GM18951 (cell line): ENCODE measurements at regions not wholly inside any gene's neighbourhood (a gene's known extent, or its start where the extent isn't known, plus 50 kb on each side); places are given as distances from the start of the nearest gene placed in this dataset.

Source experiments
- POLR2A ChIP-seq: IDR thresholded peaks from 4 replicates; pipeline ENCODE4 v1.6.1; 2011; ENCODE audit warnings: mild to moderate bottlenecking; ENCODE audit not compliant: insufficient read length, insufficient read depth; ENCODE audit errors: extremely low read depth
- in situ Hi-C: fragments of 300-500 bp; cut with MboI; formaldehyde crosslinking; loops from one replicate; pipeline ENCODE4 v1.12.0; 2022; ENCODE audit warnings: low sequenced_read_pairs, mixed read lengths, inconsistent platforms; ENCODE audit not compliant: unreplicated experiment

DNA sequence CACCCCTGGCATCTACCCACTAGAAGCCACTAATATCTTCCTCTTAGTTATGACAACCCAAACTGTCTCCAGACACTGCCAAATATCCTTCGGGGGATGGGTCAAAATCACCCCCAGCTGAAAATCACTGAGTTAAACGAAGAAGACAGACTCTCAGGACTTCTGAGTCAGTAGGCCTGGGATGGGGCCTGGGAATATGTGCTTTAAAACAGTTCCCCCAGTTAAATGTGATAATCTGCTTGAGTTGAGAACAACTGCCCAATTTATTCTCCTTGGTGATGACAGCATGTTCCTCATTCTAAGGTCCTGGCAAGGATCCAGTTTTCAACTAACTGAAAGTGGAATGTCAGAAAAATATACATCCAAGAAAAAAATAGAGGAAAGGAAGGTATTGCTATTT lies 52.4 kb downstream of the CBLL2 start:
- in situ Hi-C loops, result no loop called here
- TF ChIP-seq POLR2A, result no peak

- in situ Hi-C loops, result no loop called here
- TF ChIP-seq POLR2A, result no peak
Measured at GRCh38 chrX:22329783-22330182, 57.1 kb downstream of the CBLL2 start.

DNA sequence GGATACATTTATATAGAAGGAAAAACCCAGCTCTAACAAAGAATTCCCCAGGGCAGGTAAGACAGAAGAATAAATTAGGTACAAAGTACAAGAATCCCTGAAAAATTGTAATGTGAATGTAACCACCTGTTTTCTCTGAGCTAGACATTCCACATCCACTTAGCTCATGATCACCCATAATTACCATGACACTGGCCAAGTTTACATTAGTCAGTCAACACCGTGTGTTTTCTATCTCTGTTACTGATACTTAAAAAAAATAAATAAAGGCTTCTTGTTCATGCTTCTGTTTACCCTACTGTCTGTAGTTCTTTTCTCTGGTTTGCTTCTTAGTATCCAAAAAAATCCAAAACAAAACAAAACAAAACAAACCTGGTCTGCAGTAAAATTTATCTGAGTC lies 66.0 kb downstream of the CBLL2 start:
- in situ Hi-C loops, result no loop called here
- TF ChIP-seq POLR2A, result no peak

DNA sequence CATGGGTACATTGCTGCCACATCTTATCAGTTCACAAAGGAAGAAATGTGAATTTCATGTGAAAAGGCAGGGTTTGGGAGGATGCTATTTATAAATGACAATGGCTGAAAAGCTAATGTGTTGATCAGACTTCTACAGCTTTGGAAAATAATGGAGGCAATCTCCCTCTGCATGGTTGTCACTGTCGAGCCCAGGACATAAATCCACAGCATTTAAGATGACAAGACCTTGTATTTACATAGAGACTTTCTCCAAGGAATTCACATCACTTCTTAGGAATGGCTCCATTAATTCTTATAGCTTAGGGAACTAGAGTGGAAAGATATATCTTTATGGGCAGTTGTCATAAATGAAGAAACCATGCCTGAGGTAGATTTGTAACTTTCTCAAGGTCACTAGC lies 66.7 kb downstream of the CBLL2 start:
- TF ChIP-seq POLR2A, result no peak
- in situ Hi-C loops, result no loop called here

- no peak for TF ChIP-seq POLR2A
- in situ Hi-C loops, result no loop called here
Measured at GRCh38 chrX:22340022-22340616, 67.4 kb downstream of the CBLL2 start.

GRCh38 chrX:22343192-22343591 lies 70.5 kb downstream of the CBLL2 start:
- no peak for TF ChIP-seq POLR2A
- in situ Hi-C loops, result no loop called here

DNA sequence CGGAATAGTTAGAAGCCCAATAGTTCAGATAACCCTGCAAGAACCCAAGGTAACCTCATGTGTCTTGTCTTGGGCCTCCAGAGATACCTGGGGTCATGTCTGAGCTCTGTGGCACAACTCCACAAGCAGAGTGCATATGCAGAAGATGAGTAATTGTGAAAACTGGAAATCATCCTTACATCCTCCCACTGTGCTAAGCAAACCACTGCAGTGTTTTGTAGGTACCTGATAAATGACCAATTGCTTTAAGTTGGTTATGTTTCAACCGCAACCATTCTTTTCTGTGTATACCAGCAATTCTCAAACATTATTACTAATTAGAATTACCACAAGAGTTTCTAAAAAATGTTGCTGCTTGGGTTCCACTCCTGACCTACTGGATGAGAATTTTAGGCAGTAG lies 73.2 kb downstream of the CBLL2 start:
- in situ Hi-C loops, result no loop called here
- no peak for TF ChIP-seq POLR2A

- no peak for TF ChIP-seq POLR2A
- in situ Hi-C loops, result no loop called here
Measured at GRCh38 chrX:22347491-22347890, 74.8 kb downstream of the CBLL2 start.

- in situ Hi-C loops, result no loop called here
- no peak for TF ChIP-seq POLR2A
Measured at GRCh38 chrX:22349116-22349515, 76.4 kb downstream of the CBLL2 start.

- in situ Hi-C loops, result no loop called here
- no peak for TF ChIP-seq POLR2A
Measured at GRCh38 chrX:22351076-22351475, 78.4 kb downstream of the CBLL2 start.

GRCh38 chrX:22351966-22352365 lies 79.3 kb downstream of the CBLL2 start:
- in situ Hi-C loops, result no loop called here
- TF ChIP-seq POLR2A, result no peak

DNA sequence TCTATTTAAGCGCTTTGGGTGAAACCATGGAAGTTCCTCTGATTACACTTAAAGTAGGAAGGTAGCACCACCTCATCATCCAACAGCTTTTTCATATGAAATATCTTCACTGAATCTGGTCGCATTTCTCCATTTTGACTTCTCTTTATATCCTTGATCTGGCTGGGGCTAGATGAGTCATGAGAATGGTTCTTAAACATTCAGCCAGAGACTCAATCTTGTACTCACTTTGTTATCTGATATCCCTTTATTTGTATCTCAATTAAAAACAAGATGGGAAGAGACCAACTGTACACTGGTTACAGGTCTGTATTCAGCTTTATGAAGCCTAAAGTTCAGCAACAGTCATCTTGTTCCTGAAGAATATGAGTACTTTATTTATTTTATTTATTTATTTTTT lies 84.9 kb downstream of the CBLL2 start:
- in situ Hi-C loops, result no loop called here
- no peak for TF ChIP-seq POLR2A

- in situ Hi-C loops, result no loop called here
- TF ChIP-seq POLR2A, result no peak
Measured at GRCh38 chrX:22360129-22360528, 87.4 kb downstream of the CBLL2 start.

DNA sequence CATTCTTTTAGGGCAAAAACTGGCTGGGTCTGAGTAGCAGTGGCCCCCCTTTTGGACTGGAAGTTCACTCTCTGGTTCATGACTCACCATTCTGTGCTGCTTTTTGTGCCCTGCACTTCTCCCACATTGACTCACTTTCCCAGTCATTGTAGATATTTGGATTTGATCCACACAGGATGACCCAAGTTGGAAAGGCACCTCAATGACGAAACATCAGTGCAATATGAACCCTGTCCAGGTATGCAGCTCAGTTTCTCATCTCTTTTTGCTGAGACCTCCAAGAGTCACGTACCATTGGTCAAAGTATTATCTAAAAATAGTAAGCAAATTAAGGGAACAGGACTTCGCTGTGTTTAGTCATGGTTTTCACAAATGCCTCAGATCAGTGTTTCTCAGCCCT lies 92.7 kb downstream of the CBLL2 start:
- in situ Hi-C loops, result no loop called here

GRCh38 chrX:22366166-22366702 lies 93.5 kb downstream of the CBLL2 start:
- in situ Hi-C loops, result no loop called here

More for the DNA sequence above, 92.7 kb downstream of the CBLL2 start:
- no peak for TF ChIP-seq POLR2A

More at GRCh38 chrX:22366166-22366702, 93.5 kb downstream of the CBLL2 start:
- no peak for TF ChIP-seq POLR2A
